Endothelial cell of umbilical vein (primary cell): ENCODE measurements at regions not wholly inside any gene's neighbourhood (a gene's known extent, or its start where the extent isn't known, plus 50 kb on each side); places are given as distances from the start of the nearest gene placed in this dataset.

Experiments
- BruUV-seq: library from RNA; stranded (reverse); fragments of 400-500 nt; replicated peaks from 2 replicates; lab custom pipeline; 2021; lab: Mats Ljungman, UMichigan
- CTCF ChIA-PET: fragments of 300-600, 350-600 bp; sonication (Branson Sonifier 250); formaldehyde crosslinking; loops from one replicate; lab custom pipeline; 2021; ENCODE audit warnings: antibody characterized with exemption, inconsistent platforms; lab: Charles Lee
- POLR2A ChIA-PET: fragments of 300-600, 350-600 bp; sonication (Branson Sonifier 250); formaldehyde crosslinking; loops from one replicate; lab custom pipeline; 2021; ENCODE audit warnings: antibody characterized with exemption, inconsistent platforms; lab: Charles Lee
- DNase-seq: peaks from one replicate; pipeline ENCODE4 v3.0.0-alpha.2; 2011; ENCODE audit warnings: low read depth, low spot score
- FAIRE-seq: peaks from 2 replicates; lab custom pipeline; 2011; peaks lifted over from hg19 to GRCh38; lab: Jason Lieb, UNC
- H2AFZ ChIP-seq: 2 replicates; pipeline ENCODE4 v1.6.0; 2012; ENCODE audit warnings: low read depth, low read length, control low read depth, inconsistent platforms
- H3K27ac ChIP-seq: 2 replicates; pipeline ENCODE4 v1.5.1; 2011; ENCODE audit warnings: low read depth, mild to moderate bottlenecking, control low read depth, low read length, moderate library complexity; ENCODE audit not compliant: insufficient read depth
- H3K27me3 ChIP-seq, 2 experiments: 2 replicates each; pipeline versions ENCODE4 v1.6.0 to v1.6.1; 2011; ENCODE audit warnings: low read length in 2 of 2, mixed read lengths in 1 of 2; ENCODE audit not compliant: control insufficient read depth in 2 of 2, insufficient read depth in 2 of 2
- H3K36me3 ChIP-seq, 2 experiments: 2 replicates in 1 of 2; 3 replicates in 1 of 2; pipeline ENCODE4 v1.5.1; 2011; ENCODE audit warnings: low read length in 2 of 2, mild to moderate bottlenecking in 1 of 2, moderate library complexity in 1 of 2; ENCODE audit not compliant: control insufficient read depth in 2 of 2, insufficient read depth in 2 of 2; ENCODE audit errors: extremely low read depth in 1 of 2
- H3K4me1 ChIP-seq: 3 replicates; pipeline ENCODE4 v1.5.1; 2011; ENCODE audit warnings: mild to moderate bottlenecking, low read length; ENCODE audit not compliant: control insufficient read depth, insufficient read depth; ENCODE audit errors: extremely low read depth
- H3K4me2 ChIP-seq: 2 replicates; pipeline ENCODE4 v1.6.1; 2011; ENCODE audit warnings: low read length, control low read depth, mixed read lengths; ENCODE audit not compliant: insufficient read depth
- H3K4me3 ChIP-seq, 3 experiments: fragments of 200-600 bp in 1 of 3; sonication (generic), shearing (Covaris generic) in 1 of 3; replicated peaks in 1 of 3; 2 replicates each; pipeline ENCODE4 v1.5.1; 2011 to 2016; ENCODE audit warnings: control low read depth in 3 of 3, low read length in 3 of 3, mild to moderate bottlenecking in 2 of 3, inconsistent platforms in 1 of 3, low read depth in 1 of 3, moderate library complexity in 1 of 3; ENCODE audit not compliant: insufficient read depth in 1 of 3
- H3K79me2 ChIP-seq: 2 replicates; pipeline ENCODE4 v1.6.0; 2012; ENCODE audit warnings: low read length, inconsistent platforms; ENCODE audit not compliant: control insufficient read depth, insufficient read depth
- H3K9ac ChIP-seq: replicated peaks from 2 replicates; pipeline ENCODE3; 2011; ENCODE audit warnings: low read length, control low read depth; ENCODE audit not compliant: insufficient read depth; ENCODE audit errors: extremely low read depth
- H3K9me1 ChIP-seq: replicated peaks from 3 replicates; pipeline ENCODE4 v1.6.0; 2011; ENCODE audit warnings: mild to moderate bottlenecking, low read length; ENCODE audit not compliant: control insufficient read depth, insufficient read depth; ENCODE audit errors: extremely low read depth
- H3K9me3 ChIP-seq: replicated peaks from 2 replicates; pipeline ENCODE4 v1.5.1; 2012; ENCODE audit warnings: low read length, inconsistent platforms; ENCODE audit not compliant: control insufficient read depth, insufficient read depth
- H4K20me1 ChIP-seq: replicated peaks from 2 replicates; pipeline ENCODE3; 2011; ENCODE audit warnings: mild to moderate bottlenecking, low read length; ENCODE audit not compliant: control insufficient read depth, insufficient read depth; ENCODE audit errors: extremely low read depth
- EZH2 ChIP-seq: IDR thresholded peaks from 2 replicates; pipeline ENCODE4 v1.6.1; 2012; ENCODE audit warnings: borderline replicate concordance, low read depth, mild to moderate bottlenecking, moderate library complexity, low read length, inconsistent platforms; ENCODE audit not compliant: severe bottlenecking
- FOS ChIP-seq: IDR thresholded peaks from 2 replicates; pipeline ENCODE4 v1.6.1; 2011; ENCODE audit warnings: mild to moderate bottlenecking, low read length, moderate library complexity, borderline replicate concordance; ENCODE audit not compliant: insufficient read depth
- GATA2 ChIP-seq: IDR thresholded peaks from 2 replicates; pipeline ENCODE4 v1.7.0; 2011; ENCODE audit warnings: low read depth, mild to moderate bottlenecking, moderate library complexity, mixed read lengths, low read length; ENCODE audit not compliant: insufficient read length, insufficient read depth
- JUN ChIP-seq: IDR thresholded peaks from 2 replicates; pipeline ENCODE4 v1.6.1; 2011; ENCODE audit warnings: borderline replicate concordance, low read depth; ENCODE audit not compliant: insufficient read length, insufficient read depth
- MYC ChIP-seq: IDR thresholded peaks from one replicate; pipeline ENCODE4 v1.6.1; 2011; ENCODE audit warnings: mild to moderate bottlenecking, low read depth, low read length
- POLR2A ChIP-seq: IDR thresholded peaks from 2 replicates; pipeline ENCODE4 v1.6.1; 2012; ENCODE audit warnings: low read depth, mild to moderate bottlenecking, control low read depth, low read length
- POLR2AphosphoS5 ChIP-seq: IDR thresholded peaks from 2 replicates; pipeline ENCODE4 v1.6.1; 2012; ENCODE audit warnings: low read depth, mild to moderate bottlenecking, control low read depth, low read length, moderate library complexity; ENCODE audit not compliant: insufficient read depth
- dilution Hi-C: fragments of 300-500 bp; cut with MboI; formaldehyde crosslinking; loops from one replicate; pipeline ENCODE4 v1.15.0; 2019; ENCODE audit warnings: low sequenced_read_pairs; ENCODE audit not compliant: extremely low pct_ligation_motif_present
- intact Hi-C: fragments of 100-400 bp; cut with micrococcal nuclease; formaldehyde crosslinking; loops from one replicate; pipeline ENCODE4 v1.10.0; 2022
- TF ChIP-seq, protein P1 (sequence below), 2 donors: IDR thresholded peaks; 1 replicate in 1 of 2; 2 replicates in 1 of 2; pipeline ENCODE4 v1.5.1; 2011; ENCODE audit warnings: low read length in 2 of 2, mild to moderate bottlenecking in 2 of 2, moderate library complexity in 2 of 2, control low read depth in 1 of 2, inconsistent platforms in 1 of 2, low read depth in 1 of 2; ENCODE audit not compliant: insufficient read depth in 1 of 2; ENCODE audit errors: extremely low read depth in 1 of 2
- TF ChIP-seq, protein P2 (sequence below): IDR thresholded peaks from 2 replicates; pipeline ENCODE4 v1.6.1; 2011; ENCODE audit not compliant: insufficient read depth, insufficient read length

DNA sequence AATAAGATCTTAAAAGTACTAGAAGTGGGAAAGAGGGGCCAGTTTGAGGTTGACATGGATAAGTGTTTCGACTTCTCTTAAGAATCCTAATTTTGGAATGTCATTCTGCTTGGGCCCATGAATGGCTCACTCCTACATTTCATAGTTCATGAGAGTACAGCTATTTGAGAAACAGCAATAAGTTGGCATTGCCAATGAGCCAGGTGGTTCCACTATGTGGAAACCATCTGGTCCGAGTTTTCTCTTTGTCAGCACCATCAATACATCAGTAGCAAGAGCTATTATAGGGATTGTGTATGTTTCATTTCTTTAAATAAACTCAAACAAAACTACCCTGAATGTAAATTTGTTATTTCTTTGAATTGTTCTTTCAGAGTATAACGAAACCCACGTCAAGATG is 78.1 kb upstream of the NEBL start:
- CTCF ChIA-PET, result no interaction called here
- BruUV-seq, result no TSS peak

More for the DNA sequence above, 78.1 kb upstream of the NEBL start:
- Histone ChIP-seq H3K4me3 (no peak overlapping the region), H3K9ac (no peak overlapping the region), H2AFZ (no peak overlapping the region), H3K27me3 (peaks cover 0 to 1% of the 10 kb centered on the region in 2 experiments), H3K4me1 (peaks cover 5% of the 10 kb centered on the region), H3K4me2 (no peak overlapping the region), H3K36me3 (no peaks in the 10 kb centered on the region), H3K79me2 (no peaks in the 10 kb centered on the region), H3K9me1 (no peaks in the 10 kb centered on the region), H4K20me1 (no peaks in the 10 kb centered on the region), H3K9me3 (no peaks in the 10 kb centered on the region), H3K27ac (no peak overlapping the region)
- DNase-seq (no peak), FAIRE-seq (no peak)
- intact Hi-C loops (no loop called here), dilution Hi-C loops (no loop called here)
- TF ChIP-seq JUN (no peak), POLR2AphosphoS5 (no peak), EZH2 (no peak), POLR2A (no peak), FOS (no peak), GATA2 (no peak), MYC (no peak)
- TF ChIP-seq, protein P1, sequence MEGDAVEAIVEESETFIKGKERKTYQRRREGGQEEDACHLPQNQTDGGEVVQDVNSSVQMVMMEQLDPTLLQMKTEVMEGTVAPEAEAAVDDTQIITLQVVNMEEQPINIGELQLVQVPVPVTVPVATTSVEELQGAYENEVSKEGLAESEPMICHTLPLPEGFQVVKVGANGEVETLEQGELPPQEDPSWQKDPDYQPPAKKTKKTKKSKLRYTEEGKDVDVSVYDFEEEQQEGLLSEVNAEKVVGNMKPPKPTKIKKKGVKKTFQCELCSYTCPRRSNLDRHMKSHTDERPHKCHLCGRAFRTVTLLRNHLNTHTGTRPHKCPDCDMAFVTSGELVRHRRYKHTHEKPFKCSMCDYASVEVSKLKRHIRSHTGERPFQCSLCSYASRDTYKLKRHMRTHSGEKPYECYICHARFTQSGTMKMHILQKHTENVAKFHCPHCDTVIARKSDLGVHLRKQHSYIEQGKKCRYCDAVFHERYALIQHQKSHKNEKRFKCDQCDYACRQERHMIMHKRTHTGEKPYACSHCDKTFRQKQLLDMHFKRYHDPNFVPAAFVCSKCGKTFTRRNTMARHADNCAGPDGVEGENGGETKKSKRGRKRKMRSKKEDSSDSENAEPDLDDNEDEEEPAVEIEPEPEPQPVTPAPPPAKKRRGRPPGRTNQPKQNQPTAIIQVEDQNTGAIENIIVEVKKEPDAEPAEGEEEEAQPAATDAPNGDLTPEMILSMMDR (IDR thresholded peaks at IDR 0.05; ENCODE audit: extremely low read depth in 1 of 2, insufficient read depth in 1 of 2, low read depth in 1 of 2, low read length in 2 of 2), result no peak
- TF ChIP-seq, protein P2, sequence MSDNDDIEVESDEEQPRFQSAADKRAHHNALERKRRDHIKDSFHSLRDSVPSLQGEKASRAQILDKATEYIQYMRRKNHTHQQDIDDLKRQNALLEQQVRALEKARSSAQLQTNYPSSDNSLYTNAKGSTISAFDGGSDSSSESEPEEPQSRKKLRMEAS, result no peak
- POLR2A ChIA-PET, result interaction anchor here (0.6 kb wide), 1 partner anchor 40 kb away, joined by 5 read pairs; no protein-coding TSS in a partner anchor
